PC-3 (cell line): ENCODE measurements at regions not wholly inside any gene's neighbourhood (a gene's known extent, or its start where the extent isn't known, plus 50 kb on each side); places are given as distances from the start of the nearest gene placed in this dataset.

Source experiments
- EZH2 ChIP-seq: fragments of 300-600 bp; sonication (generic); IDR thresholded peaks from one replicate; pipeline ENCODE4 v1.6.1; 2017; ENCODE audit warnings: antibody characterized with exemption, mild to moderate bottlenecking, low read length; ENCODE audit not compliant: unreplicated experiment
- TF ChIP-seq, protein P1 (sequence below): fragments of 300-600 bp; sonication (generic); conservative IDR thresholded peaks from 2 replicates; pipeline ENCODE4 v1.5.1; 2017; ENCODE audit warnings: antibody characterized with exemption, low read depth, mild to moderate bottlenecking, low read length

DNA sequence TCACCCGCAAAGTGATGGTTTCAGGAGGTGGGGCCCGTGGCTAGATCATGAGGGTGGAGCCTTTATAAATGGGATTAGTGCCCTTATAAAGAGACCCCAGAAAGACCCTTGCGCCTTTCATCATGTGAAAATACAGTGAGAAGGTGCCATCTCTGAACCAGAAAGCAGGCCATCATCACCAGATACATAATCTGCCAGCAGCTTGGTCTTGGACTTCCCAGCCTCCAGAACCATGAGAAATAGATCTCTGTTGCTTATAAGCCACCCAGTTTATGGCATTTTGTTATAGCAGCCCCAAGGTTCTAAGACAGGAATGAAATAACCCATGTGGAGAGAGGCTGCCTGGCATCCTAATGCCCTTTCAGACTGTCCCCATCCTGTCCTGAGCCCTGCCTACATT lies 127.8 kb upstream of the SMAD3 start:
- TF ChIP-seq, protein P1, sequence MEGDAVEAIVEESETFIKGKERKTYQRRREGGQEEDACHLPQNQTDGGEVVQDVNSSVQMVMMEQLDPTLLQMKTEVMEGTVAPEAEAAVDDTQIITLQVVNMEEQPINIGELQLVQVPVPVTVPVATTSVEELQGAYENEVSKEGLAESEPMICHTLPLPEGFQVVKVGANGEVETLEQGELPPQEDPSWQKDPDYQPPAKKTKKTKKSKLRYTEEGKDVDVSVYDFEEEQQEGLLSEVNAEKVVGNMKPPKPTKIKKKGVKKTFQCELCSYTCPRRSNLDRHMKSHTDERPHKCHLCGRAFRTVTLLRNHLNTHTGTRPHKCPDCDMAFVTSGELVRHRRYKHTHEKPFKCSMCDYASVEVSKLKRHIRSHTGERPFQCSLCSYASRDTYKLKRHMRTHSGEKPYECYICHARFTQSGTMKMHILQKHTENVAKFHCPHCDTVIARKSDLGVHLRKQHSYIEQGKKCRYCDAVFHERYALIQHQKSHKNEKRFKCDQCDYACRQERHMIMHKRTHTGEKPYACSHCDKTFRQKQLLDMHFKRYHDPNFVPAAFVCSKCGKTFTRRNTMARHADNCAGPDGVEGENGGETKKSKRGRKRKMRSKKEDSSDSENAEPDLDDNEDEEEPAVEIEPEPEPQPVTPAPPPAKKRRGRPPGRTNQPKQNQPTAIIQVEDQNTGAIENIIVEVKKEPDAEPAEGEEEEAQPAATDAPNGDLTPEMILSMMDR, result no peak
- no peak for TF ChIP-seq EZH2
